ENCODE measurements at regions not wholly inside any gene's neighbourhood (a gene's known extent, or its start where the extent isn't known, plus 50 kb on each side); places are given as distances from the start of the nearest gene placed in this dataset.
A peak's percentile ranks its signal among the peaks of the same experiment; 100 is the strongest.

DNA sequence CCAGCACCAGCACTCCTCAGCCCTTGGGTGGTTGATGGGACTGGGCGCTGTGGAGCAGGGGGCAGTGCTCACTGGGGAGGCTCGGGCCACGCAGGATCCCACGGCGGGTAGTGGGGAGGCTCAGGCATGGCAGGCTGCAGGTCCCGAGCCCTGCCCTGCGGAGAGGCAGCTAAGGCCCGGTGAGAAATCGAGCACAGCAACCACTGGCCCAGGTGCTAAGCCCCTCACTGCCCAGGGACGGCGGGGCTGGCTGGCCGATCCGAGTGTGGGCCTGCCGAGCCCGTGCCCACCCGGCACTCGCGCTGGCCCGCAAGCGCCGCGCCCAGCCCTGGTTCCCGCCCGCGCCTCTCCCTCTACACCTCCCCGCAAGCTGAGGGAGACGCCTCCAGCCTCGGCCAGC lies 56.0 kb upstream of the ZNF195 start:
- Histone ChIP-seq H3K4ac (replicated peaks; ENCODE audit: insufficient read length, low read depth, low read length) (no peak overlapping the region), H2BK20ac (ENCODE audit: low read length) (no peak overlapping the region; the same call in 1 of the 2 replicates), H3K9me3 (ENCODE audit: insufficient read depth in 2 of 2, low read depth in 1 of 2, low read length in 1 of 2) (no peaks in the 10 kb centered on the region), H4K20me1 (replicated peaks in 1 of 2; ENCODE audit: control insufficient read depth in 1 of 2, insufficient read depth in 2 of 2, low read length in 2 of 2) (no peaks in the 10 kb centered on the region), H3K14ac (ENCODE audit: insufficient read length) (no peak overlapping the region), H2BK15ac (ENCODE audit: low read length) (no peak overlapping the region), H3K79me2 (ENCODE audit: control insufficient read depth in 1 of 2, insufficient read depth in 2 of 2, low read length in 2 of 2) (no peaks in the 10 kb centered on the region), H3K4me3 (ENCODE audit: extremely low read depth in 1 of 4, insufficient read depth in 2 of 4, low read depth in 3 of 4, low read length in 4 of 4) (no peak overlapping the region), H2AFZ (ENCODE audit: low read length) (no peak overlapping the region), H2BK12ac (ENCODE audit: low read depth, low read length) (0 out of 2 replicates have a peak overlapping the region, but pooled peaks have one; percentile 60), H3K23me2 (ENCODE audit: low read depth, low read length) (no peaks in the 10 kb centered on the region), H3K4me1 (replicated peaks in 1 of 4; ENCODE audit: control insufficient read depth in 3 of 4, insufficient read depth in 4 of 4, low read length in 3 of 4) (no peaks in the 10 kb centered on the region), H2AK5ac (ENCODE audit: low read depth, low read length) (no peak overlapping the region), H3K27ac (ENCODE audit: low read depth, low read length) (no peak overlapping the region), H3K23ac (ENCODE audit: insufficient read length) (no peak overlapping the region), H3K4me2 (ENCODE audit: insufficient read depth in 1 of 2, low read depth in 2 of 2, low read length in 2 of 2) (no peak overlapping the region), H4K91ac (replicated peaks; ENCODE audit: insufficient read length, low read length) (no peak overlapping the region), H4K5ac (ENCODE audit: insufficient read length, low read depth, low read length) (no peak overlapping the region), H3K79me1 (ENCODE audit: low read depth, low read length) (no peaks in the 10 kb centered on the region), H2BK120ac (replicated peaks; ENCODE audit: low read depth, low read length) (no peak overlapping the region), H3K36me3 (ENCODE audit: control insufficient read depth in 2 of 4, insufficient read depth in 4 of 4, low read length in 3 of 4) (no peaks in the 10 kb centered on the region), H4K8ac (ENCODE audit: extremely low read depth, insufficient read depth, low read length) (no peak overlapping the region), H3K18ac (ENCODE audit: extremely low read depth, low read length) (no peak overlapping the region), H3K9ac (replicated peaks in 1 of 4; ENCODE audit: extremely low read depth in 1 of 4, low read depth in 3 of 4, low read length in 3 of 4) (no peak overlapping the region), H3K27me3 (replicated peaks in 1 of 4; ENCODE audit: control insufficient read depth in 3 of 4, extremely low read depth in 1 of 4, insufficient read depth in 3 of 4, low read length in 3 of 4) (no peaks in the 10 kb centered on the region), H3K56ac (replicated peaks; ENCODE audit: insufficient read length, low read depth, low read length) (no peak overlapping the region), H2BK5ac (ENCODE audit: low read depth, low read length) (no peak overlapping the region; the same call in 1 of the 2 replicates)
- WGBS, 2 experiments (ENCODE audit: extremely low coverage in 1 of 2, insufficient coverage in 1 of 2, insufficient read length in 1 of 2, insufficient replicate concordance in 2 of 2, low coverage in 1 of 2, low lambda C conversion rate in 2 of 2, missing lambda C conversion rate in 1 of 2) = 96% methylated on average over 18 of the region's 28 CpGs; no CpG with 5 or more reads in 1 of the 2 experiments
- POLR2A ChIA-PET (ENCODE audit: partially characterized antibody) = interaction anchor here (1.2 kb wide), 1 partner anchor 11 kb away, joined by 3 read pairs; no protein-coding TSS in a partner anchor
- DNase-seq (ENCODE audit: low read depth in 1 of 2, low spot score in 2 of 2) (no peak), FAIRE-seq (no peak)
- CTCF ChIA-PET (ENCODE audit: partially characterized antibody) = interaction anchor here (0.6 to 1.6 kb wide), 6 partner anchors 27 to 219 kb away, joined by 3 to 4 read pairs (median 4); no protein-coding TSS in a partner anchor
- TF ChIP-seq BACH1 (IDR thresholded peaks at IDR 0.05; ENCODE audit: low read length) = no peak
- TF ChIP-seq YY1 (IDR thresholded peaks at IDR 0.05; ENCODE audit: low read depth, low read length) = no peak
- no peak for TF ChIP-seq CHD2 (IDR thresholded peaks at IDR 0.05; ENCODE audit: low read length)
- no peak for TF ChIP-seq CTBP2 (IDR thresholded peaks at IDR 0.05; ENCODE audit: borderline replicate concordance, insufficient read depth, insufficient read length, low read length)
- TF ChIP-seq RXRA (IDR thresholded peaks at IDR 0.05; ENCODE audit: insufficient read depth, low read depth, low read length) = no peak
- TF ChIP-seq CBX8 (IDR thresholded peaks at IDR 0.05; ENCODE audit: borderline replicate concordance, low read depth, low read length) = no peak
- no peak for TF ChIP-seq SIX5 (IDR thresholded peaks at IDR 0.05; ENCODE audit: low read depth, low read length)
- no peak for TF ChIP-seq SP1 (IDR thresholded peaks at IDR 0.05; ENCODE audit: low read depth, low read length)
- TF ChIP-seq, protein P1, sequence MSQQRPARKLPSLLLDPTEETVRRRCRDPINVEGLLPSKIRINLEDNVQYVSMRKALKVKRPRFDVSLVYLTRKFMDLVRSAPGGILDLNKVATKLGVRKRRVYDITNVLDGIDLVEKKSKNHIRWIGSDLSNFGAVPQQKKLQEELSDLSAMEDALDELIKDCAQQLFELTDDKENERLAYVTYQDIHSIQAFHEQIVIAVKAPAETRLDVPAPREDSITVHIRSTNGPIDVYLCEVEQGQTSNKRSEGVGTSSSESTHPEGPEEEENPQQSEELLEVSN (IDR thresholded peaks at IDR 0.05) = no peak
- TF ChIP-seq KDM5A (IDR thresholded peaks at IDR 0.05; ENCODE audit: low read length) = no peak
- TF ChIP-seq SP2 (IDR thresholded peaks at IDR 0.05; ENCODE audit: low read length) = no peak
- no peak for TF ChIP-seq KDM1A (IDR thresholded peaks at IDR 0.05; ENCODE audit: borderline replicate concordance, low read length)
- TF ChIP-seq, protein P2, sequence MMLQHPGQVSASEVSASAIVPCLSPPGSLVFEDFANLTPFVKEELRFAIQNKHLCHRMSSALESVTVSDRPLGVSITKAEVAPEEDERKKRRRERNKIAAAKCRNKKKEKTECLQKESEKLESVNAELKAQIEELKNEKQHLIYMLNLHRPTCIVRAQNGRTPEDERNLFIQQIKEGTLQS (IDR thresholded peaks at IDR 0.05; ENCODE audit: insufficient read depth, low read depth, low read length) = no peak
- TF ChIP-seq FOSL1 (IDR thresholded peaks at IDR 0.05; ENCODE audit: insufficient read depth, low read depth, low read length) = no peak

Measured in H1 (cell line).